Fibroblast of mammary gland (primary cell): ENCODE measurements at regions not wholly inside any gene's neighbourhood (a gene's known extent, or its start where the extent isn't known, plus 50 kb on each side); places are given as distances from the start of the nearest gene placed in this dataset.

Experiments
- DNase-seq: peaks from one replicate; pipeline ENCODE4 v3.0.0-alpha.2; 2010; ENCODE audit warnings: low read depth
- H3K4me3 ChIP-seq: 2 replicates; pipeline ENCODE4 v1.5.1; 2011; ENCODE audit warnings: low read depth, mild to moderate bottlenecking, low read length, moderate library complexity; ENCODE audit not compliant: control insufficient read depth
- CTCF ChIP-seq: conservative IDR thresholded peaks from 2 replicates; pipeline ENCODE4 v1.5.1; 2011; ENCODE audit warnings: low read depth, low read length, inconsistent platforms; ENCODE audit not compliant: control insufficient read depth, insufficient read depth

DNA sequence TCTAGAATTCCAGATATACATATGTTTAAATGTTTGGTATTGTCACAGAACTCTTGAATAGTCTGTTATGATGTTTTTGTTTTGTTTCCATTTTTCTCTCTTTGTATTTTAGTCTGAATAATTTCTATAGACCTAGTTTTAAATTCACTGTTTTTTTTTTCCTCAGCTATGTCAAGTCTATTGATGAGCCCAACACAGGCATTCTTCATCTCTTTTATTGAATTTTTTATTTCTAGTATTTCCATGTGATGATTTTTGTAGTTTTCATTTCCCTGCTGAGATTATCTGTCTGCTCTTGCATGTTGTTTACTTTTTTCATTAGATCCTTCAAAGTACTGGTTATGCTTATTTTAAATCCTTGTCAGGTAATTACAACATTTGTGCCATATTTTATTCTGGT, 254.7 kb downstream of the C1D start:
- no peak for DNase-seq
- TF ChIP-seq CTCF: no peak
- H3K4me3 ChIP-seq: no peak overlapping the region

DNA sequence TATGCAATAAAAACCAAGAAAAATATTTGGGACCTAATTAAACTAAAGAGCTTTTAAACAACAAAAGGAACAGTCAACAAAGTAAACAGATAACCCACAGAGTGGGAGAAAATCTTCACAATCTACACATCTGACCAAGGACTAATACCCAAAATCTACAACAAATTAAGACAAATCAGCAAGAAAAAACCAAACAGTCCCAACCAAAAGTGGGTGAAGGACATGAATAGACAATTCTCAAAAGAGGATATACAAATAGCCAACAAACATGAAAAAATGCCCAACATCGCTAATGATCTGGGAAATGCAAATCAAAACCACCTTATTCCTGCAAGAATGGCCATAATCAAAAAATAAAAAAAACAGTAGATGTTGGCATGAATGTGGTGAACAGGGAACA, 250.1 kb downstream of the C1D start:
- DNase-seq: no peak
- TF ChIP-seq CTCF: no peak
- no peak overlapping the region for H3K4me3 ChIP-seq

GRCh38 chr2:67823726-67824125, 239.1 kb downstream of the C1D start:
- H3K4me3 ChIP-seq: no peak overlapping the region
- no peak for DNase-seq
- TF ChIP-seq CTCF: no peak

GRCh38 chr2:67824186-67824585, 238.6 kb downstream of the C1D start:
- peak; percentile 55 for DNase-seq
- TF ChIP-seq CTCF: peak; percentile 7
- no peak overlapping the region for H3K4me3 ChIP-seq

- H3K4me3 ChIP-seq: peak overlapping the region; percentile 25
- peak; percentile 78 for DNase-seq
- no peak for TF ChIP-seq CTCF
These were observed 237.3 kb downstream of the C1D start for GRCh38 chr2:67825476-67825875.

DNA sequence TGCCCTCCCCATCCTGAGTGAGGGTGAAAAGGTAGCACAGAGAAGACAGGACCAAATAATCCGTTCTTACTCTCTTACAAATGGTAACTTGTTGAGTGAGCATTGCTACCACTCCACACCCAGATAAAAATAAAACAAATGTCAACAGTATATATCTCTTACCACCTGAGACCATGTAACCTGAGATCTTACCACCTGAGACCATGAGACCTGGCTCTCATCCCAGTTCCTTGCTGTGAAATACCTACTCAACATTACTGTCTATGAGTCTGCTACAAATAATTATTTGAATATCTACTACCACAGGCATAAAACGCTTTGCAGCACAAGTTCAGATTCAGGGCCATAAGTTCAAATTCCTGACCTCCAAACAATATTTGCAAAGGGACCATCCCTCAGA, 234.7 kb downstream of the C1D start:
- H3K4me3 ChIP-seq: no peak overlapping the region
- TF ChIP-seq CTCF: no peak
- DNase-seq: no peak

GRCh38 chr2:67829470-67829869, 233.3 kb downstream of the C1D start:
- no peak for DNase-seq
- TF ChIP-seq CTCF: no peak

More at GRCh38 chr2:67829470-67829869, 233.3 kb downstream of the C1D start:
- no peak overlapping the region for H3K4me3 ChIP-seq
